ENCODE measurements at regions not wholly inside any gene's neighbourhood (a gene's known extent, or its start where the extent isn't known, plus 50 kb on each side); places are given as distances from the start of the nearest gene placed in this dataset.

GRCh38 chr3:159800434-159801155, 188.0 kb upstream of the IL12A start:
- H3K9me3 ChIP-seq: no peaks in the 10 kb centered on the region
- no peak overlapping the region for H3K4me3 ChIP-seq
- no peaks in the 10 kb centered on the region for H3K36me3 ChIP-seq
- TF ChIP-seq EP300 (IDR thresholded peaks at IDR 0.05): no peak
- TF ChIP-seq, protein P1, sequence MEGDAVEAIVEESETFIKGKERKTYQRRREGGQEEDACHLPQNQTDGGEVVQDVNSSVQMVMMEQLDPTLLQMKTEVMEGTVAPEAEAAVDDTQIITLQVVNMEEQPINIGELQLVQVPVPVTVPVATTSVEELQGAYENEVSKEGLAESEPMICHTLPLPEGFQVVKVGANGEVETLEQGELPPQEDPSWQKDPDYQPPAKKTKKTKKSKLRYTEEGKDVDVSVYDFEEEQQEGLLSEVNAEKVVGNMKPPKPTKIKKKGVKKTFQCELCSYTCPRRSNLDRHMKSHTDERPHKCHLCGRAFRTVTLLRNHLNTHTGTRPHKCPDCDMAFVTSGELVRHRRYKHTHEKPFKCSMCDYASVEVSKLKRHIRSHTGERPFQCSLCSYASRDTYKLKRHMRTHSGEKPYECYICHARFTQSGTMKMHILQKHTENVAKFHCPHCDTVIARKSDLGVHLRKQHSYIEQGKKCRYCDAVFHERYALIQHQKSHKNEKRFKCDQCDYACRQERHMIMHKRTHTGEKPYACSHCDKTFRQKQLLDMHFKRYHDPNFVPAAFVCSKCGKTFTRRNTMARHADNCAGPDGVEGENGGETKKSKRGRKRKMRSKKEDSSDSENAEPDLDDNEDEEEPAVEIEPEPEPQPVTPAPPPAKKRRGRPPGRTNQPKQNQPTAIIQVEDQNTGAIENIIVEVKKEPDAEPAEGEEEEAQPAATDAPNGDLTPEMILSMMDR (IDR thresholded peaks at IDR 0.05): no peak
- no peak for TF ChIP-seq POLR2A (IDR thresholded peaks at IDR 0.05)
- ATAC-seq (ENCODE audit: low FRiP score in 2 of 2) (no peak), DNase-seq (no peak)
- peaks cover 9 to 29% (median 19%) of the 10 kb centered on the region in 4 donors for H3K4me1 ChIP-seq
- WGBS, 2 donors: 73 to 89% methylated on average over 5 to 6 of the region's 6 CpGs
- H3K27me3 ChIP-seq: no peaks in the 10 kb centered on the region
- H3K27ac ChIP-seq: peak overlapping the region in 1 of 4 donors; percentile 83

GRCh38 chr3:159802864-159803263, 185.8 kb upstream of the IL12A start:
- Histone ChIP-seq H3K36me3 (no peaks in the 10 kb centered on the region), H3K9me3 (no peaks in the 10 kb centered on the region), H3K27me3 (no peaks in the 10 kb centered on the region), H3K27ac (no peak overlapping the region), H3K4me3 (no peak overlapping the region), H3K4me1 (peaks cover 4 to 23% (median 15%) of the 10 kb centered on the region in 4 donors)
- WGBS, 2 donors: 82 to 88% methylated on average over 2 of the region's 2 CpGs
- no peak for DNase-seq
- TF ChIP-seq, protein P1 (IDR thresholded peaks at IDR 0.05): no peak
- TF ChIP-seq POLR2AphosphoS5 (IDR thresholded peaks at IDR 0.05) (no peak), POLR2A (IDR thresholded peaks at IDR 0.05) (no peak), EP300 (IDR thresholded peaks at IDR 0.05) (no peak)
- no peak for ATAC-seq (ENCODE audit: low FRiP score in 2 of 2)

DNA sequence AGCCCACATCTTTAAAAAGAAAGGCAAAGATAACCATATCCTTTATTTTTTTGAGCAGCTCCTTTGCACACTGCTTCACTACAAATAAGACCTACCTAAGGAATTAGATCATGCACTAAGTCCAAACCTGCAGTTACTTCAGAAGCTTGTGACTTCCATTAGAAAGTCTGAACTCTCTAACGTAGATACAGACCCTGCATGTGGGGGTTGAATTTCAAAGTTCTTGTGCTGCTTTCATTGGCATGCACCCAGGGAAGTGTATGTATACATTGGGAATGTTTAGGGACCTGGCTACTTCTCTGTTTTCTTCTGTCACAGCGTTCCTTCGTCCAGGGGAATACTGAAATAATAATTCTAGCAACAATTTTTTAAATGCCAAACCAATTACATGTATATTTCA, 185.2 kb upstream of the IL12A start:
- ATAC-seq (ENCODE audit: low FRiP score in 2 of 2) (no peak), DNase-seq (no peak)
- Histone ChIP-seq H3K27me3 (no peaks in the 10 kb centered on the region), H3K9me3 (no peaks in the 10 kb centered on the region), H3K4me1 (peaks cover 3 to 27% (median 10%) of the 10 kb centered on the region in 4 donors), H3K36me3 (no peaks in the 10 kb centered on the region), H3K4me3 (no peak overlapping the region), H3K27ac (no peak overlapping the region)
- TF ChIP-seq POLR2AphosphoS5 (IDR thresholded peaks at IDR 0.05): no peak
- no peak for TF ChIP-seq EP300 (IDR thresholded peaks at IDR 0.05)
- WGBS, 2 donors: 82 to 86% methylated on average over 3 of the region's 3 CpGs

GRCh38 chr3:159804726-159805410, 183.8 kb upstream of the IL12A start:
- DNase-seq: peak in 1 of 2 donors; percentile 73
- 43 to 44% methylated on average over 5 of the region's 5 CpGs for WGBS, 2 donors

DNA sequence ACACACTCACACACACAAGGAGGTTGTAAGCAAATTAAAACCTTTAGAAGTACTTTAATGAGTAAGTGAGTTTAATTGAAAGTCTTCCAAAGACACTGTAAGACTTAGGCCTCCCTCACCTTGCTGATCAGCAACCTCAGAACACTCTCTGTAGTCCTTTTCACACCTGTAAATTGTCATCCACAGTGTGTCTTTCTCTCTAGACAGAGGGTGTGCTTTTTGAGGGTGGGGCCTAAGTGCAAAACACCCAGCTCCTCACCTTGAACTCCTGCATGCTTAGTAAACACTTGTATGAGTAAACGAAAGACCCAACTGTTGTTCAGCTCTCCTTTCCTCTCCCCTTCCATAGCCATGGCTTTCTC, 183.2 kb upstream of the IL12A start:
- no peak for DNase-seq
- no peaks in the 10 kb centered on the region for H3K36me3 ChIP-seq

More at GRCh38 chr3:159804726-159805410, 183.8 kb upstream of the IL12A start:
- Histone ChIP-seq H3K9me3 (no peaks in the 10 kb centered on the region), H3K27me3 (no peaks in the 10 kb centered on the region), H3K27ac (no peak overlapping the region), H3K36me3 (no peaks in the 10 kb centered on the region), H3K4me1 (peaks cover 0 to 17% (median 0%) of the 10 kb centered on the region in 4 donors), H3K4me3 (no peak overlapping the region)
- TF ChIP-seq POLR2A (IDR thresholded peaks at IDR 0.05) (no peak), POLR2AphosphoS5 (IDR thresholded peaks at IDR 0.05) (no peak)
- TF ChIP-seq, protein P1 (IDR thresholded peaks at IDR 0.05): peak; percentile 69 to 85 (median 82)
- peak; percentile 90 to 93 for ATAC-seq (ENCODE audit: low FRiP score in 2 of 2)

More for the DNA sequence above, 183.2 kb upstream of the IL12A start:
- Histone ChIP-seq H3K4me3 (no peak overlapping the region), H3K27me3 (no peaks in the 10 kb centered on the region), H3K9me3 (no peaks in the 10 kb centered on the region), H3K27ac (no peak overlapping the region), H3K4me1 (peaks cover 0 to 17% (median 0%) of the 10 kb centered on the region in 4 donors)
- WGBS, 2 donors: 77 to 83% methylated on average over 1 of the region's 1 CpG
- no peak for TF ChIP-seq EP300 (IDR thresholded peaks at IDR 0.05)
- TF ChIP-seq POLR2AphosphoS5 (IDR thresholded peaks at IDR 0.05): no peak
- TF ChIP-seq, protein P1 (IDR thresholded peaks at IDR 0.05): peak in 1 of 6 experiments; percentile 52
- no peak for TF ChIP-seq POLR2A (IDR thresholded peaks at IDR 0.05)
- ATAC-seq (ENCODE audit: low FRiP score in 2 of 2): no peak
